GM12874 (cell line): ENCODE measurements at regions not wholly inside any gene's neighbourhood (a gene's known extent, or its start where the extent isn't known, plus 50 kb on each side); places are given as distances from the start of the nearest gene placed in this dataset.

Experiments used
- TF ChIP-seq, protein P1 (sequence below): IDR thresholded peaks from 2 replicates; pipeline ENCODE4 v1.5.1; 2011; ENCODE audit warnings: low read depth, mild to moderate bottlenecking, control low read depth, low read length, moderate library complexity; ENCODE audit not compliant: insufficient read depth

DNA sequence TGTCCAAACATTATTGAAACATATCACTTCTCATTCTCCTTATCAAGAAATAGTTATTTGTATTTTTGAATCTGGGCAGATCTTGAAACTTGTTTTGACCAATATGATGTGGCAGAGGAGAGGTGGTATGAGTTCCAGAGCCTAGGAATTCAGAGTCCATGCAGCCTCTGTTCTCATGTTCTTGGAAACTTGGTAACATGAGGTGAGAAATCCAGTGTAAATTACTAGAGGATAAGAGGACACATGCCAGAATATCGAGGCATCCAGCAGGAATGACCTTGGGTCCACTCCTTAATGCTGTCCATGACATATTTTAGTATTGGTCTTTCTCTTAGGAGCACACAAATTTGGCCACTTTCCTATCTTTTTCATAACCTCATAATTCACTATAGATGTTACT is 1374.6 kb downstream of the FSCB start:
- TF ChIP-seq, protein P1, sequence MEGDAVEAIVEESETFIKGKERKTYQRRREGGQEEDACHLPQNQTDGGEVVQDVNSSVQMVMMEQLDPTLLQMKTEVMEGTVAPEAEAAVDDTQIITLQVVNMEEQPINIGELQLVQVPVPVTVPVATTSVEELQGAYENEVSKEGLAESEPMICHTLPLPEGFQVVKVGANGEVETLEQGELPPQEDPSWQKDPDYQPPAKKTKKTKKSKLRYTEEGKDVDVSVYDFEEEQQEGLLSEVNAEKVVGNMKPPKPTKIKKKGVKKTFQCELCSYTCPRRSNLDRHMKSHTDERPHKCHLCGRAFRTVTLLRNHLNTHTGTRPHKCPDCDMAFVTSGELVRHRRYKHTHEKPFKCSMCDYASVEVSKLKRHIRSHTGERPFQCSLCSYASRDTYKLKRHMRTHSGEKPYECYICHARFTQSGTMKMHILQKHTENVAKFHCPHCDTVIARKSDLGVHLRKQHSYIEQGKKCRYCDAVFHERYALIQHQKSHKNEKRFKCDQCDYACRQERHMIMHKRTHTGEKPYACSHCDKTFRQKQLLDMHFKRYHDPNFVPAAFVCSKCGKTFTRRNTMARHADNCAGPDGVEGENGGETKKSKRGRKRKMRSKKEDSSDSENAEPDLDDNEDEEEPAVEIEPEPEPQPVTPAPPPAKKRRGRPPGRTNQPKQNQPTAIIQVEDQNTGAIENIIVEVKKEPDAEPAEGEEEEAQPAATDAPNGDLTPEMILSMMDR, result no peak

DNA sequence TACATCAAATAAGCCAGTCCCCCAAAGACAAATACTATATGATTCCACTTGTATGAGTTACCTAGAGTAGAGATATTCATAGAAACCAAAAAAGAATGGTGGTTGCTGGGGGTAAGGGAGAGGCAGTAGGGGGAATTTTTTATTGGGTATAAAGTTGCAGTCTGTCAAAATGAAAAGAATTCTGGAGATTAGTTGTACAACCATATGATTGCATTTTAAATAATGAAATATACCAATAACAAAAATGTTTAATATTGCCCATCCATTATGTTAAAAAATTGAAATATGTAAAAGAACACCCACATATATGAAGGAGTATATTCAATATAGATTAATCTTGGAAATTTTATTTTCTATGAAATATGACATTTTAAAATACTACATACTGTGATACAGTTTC is 1383.5 kb downstream of the FSCB start:
- TF ChIP-seq, protein P1, result no peak

DNA sequence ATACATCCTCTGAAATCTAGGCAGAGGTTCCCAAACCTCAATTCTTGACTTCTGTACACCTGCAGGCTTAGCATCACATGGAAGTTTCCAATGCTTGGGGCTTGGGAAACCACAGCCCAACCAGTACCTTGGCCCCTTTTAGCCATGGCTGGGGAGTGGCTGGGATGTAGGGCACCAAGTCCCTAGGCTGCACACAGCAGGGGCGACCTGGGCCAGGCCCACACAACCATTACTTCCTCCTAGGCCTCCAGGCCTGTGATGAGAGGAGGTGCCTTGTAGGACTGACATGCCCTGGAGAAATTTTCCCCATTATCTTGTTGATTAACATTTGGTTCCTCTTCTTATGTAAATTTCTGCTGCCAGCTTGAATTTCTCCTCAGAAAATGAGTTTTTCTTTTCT is 1387.4 kb downstream of the FSCB start:
- TF ChIP-seq, protein P1, result no peak

DNA sequence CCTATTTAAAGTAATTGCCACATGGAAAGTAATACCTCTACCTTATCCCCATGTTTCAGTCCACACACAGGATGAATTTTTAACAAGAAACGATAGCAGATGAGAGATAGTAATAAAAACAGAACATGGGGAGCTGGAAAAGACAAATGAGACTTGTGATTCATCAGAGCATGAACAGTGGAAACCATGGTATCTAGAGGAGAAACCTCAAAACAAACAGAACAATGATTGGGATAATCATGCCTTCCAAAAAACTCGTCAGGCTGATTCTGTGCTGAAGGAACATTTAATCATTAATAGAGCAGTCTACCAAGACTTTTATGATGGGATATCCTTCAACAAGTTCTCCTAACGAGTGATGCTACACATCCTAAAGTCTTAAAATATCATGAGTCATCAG is 1390.7 kb downstream of the FSCB start:
- TF ChIP-seq, protein P1, result no peak

DNA sequence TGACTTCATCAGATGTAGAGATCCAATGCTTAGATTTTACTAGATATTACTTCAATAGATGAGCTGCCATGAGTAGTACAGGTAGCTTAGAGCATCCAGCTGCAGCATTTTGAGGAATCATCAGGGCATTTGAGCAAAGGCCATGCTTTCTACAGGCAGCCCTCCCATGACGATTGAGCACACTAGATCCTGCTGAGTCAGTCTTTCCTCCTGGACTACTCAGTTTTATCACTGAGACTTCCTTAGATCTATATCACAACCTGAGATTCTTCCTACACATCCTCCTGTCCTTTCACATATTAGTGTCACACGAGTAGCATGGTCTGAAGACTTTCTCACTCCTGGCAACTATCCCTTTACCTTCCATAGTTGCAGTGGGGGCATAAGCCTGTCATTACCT is 1401.8 kb downstream of the FSCB start:
- TF ChIP-seq, protein P1, result no peak

DNA sequence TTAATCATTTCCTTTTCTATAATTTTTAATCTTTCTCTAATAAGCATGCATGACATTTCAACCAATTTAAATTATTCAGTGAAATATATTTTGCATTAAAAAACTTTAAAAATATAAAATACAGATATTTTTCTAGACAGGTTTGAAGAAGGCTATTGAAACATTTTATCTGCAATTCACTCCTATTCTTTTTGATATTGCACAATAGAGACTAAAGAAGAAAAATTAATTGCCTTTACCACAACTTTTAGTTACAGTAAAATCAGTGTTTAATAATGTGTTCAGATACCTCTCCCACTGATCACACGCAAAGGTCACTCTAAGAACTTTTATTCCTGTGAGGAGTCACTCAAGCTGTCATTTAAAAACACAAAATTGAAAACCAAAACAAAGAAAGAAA is 1416.7 kb downstream of the FSCB start:
- TF ChIP-seq, protein P1, result no peak

DNA sequence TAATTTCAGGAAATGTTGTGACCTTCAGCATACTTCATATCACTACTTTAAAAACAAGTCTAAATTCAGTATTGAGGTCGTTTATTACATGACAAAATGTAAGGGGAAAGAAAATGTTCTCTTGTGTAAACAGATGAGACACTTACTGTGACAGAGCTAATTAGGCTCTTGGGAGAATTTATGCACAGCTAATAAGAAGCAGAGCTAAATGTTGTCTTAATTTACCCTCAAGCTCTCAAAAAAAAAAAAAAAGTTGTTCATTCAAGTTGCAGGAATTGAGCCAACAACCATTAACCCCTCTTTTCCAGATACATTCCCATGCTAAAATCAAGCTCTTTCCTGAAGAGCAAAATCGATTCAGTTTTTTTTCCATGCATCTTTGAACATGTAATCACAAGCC is 1419.4 kb downstream of the FSCB start:
- TF ChIP-seq, protein P1, result no peak

DNA sequence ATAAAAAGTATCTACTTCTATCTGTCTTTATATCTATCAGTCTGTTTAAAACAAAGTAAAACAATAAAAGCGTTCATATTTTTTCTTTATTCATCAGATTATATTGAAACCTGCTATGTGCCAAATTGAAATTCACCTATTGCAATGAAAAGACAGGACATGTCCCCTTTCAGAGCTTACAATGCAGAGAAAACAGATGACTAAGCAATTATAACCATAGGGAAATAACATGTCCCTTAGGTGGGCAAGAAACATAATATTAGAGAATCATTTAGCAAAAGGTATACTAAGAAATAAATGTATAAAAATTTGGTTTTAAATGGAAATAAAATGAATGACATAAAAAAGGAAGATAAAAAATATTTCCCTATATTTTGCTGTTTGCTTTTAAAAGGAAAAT is 1421.3 kb downstream of the FSCB start:
- TF ChIP-seq, protein P1, result no peak
